SK-N-DZ (cell line): ENCODE measurements at regions not wholly inside any gene's neighbourhood (a gene's known extent, or its start where the extent isn't known, plus 50 kb on each side); places are given as distances from the start of the nearest gene placed in this dataset.

ENCODE experiments used
- DNase-seq: peaks from one replicate; pipeline ENCODE4 v3.0.0-alpha.2; 2015; ENCODE audit warnings: low spot score

GRCh38 chr12:111157486-111157885, 211.4 kb downstream of the PHETA1 start:
- no peak for DNase-seq

GRCh38 chr12:111156304-111156703, 212.6 kb downstream of the PHETA1 start:
- no peak for DNase-seq

- DNase-seq = no peak
These were observed 213.4 kb downstream of the PHETA1 start for GRCh38 chr12:111155521-111155920.

- DNase-seq = no peak
These were observed 213.9 kb downstream of the PHETA1 start for GRCh38 chr12:111155020-111155419.

GRCh38 chr12:111154147-111154834, 214.6 kb downstream of the PHETA1 start:
- peak; percentile 59 for DNase-seq

- DNase-seq = no peak
These were observed 216.3 kb downstream of the PHETA1 start for GRCh38 chr12:111152561-111152960.

- DNase-seq = no peak
These were observed 217.7 kb downstream of the PHETA1 start for GRCh38 chr12:111150921-111151840.

- DNase-seq = no peak
These were observed 218.5 kb downstream of the PHETA1 start for GRCh38 chr12:111150360-111150759.

- DNase-seq = no peak
These were observed 219.6 kb downstream of the PHETA1 start for GRCh38 chr12:111149299-111149698.

GRCh38 chr12:111148005-111148404, 220.9 kb downstream of the PHETA1 start:
- no peak for DNase-seq

- DNase-seq = no peak
These were observed 222.9 kb upstream of the MYL2 start for GRCh38 chr12:111143271-111143670.

GRCh38 chr12:111141205-111141604, 220.8 kb upstream of the MYL2 start:
- DNase-seq = no peak

- DNase-seq = no peak
These were observed 217.6 kb upstream of the MYL2 start for GRCh38 chr12:111138016-111138415.

- no peak for DNase-seq
These were observed 215.0 kb upstream of the MYL2 start for GRCh38 chr12:111135293-111135832.

- DNase-seq = no peak
These were observed 210.0 kb upstream of the MYL2 start for GRCh38 chr12:111130336-111130735.

GRCh38 chr12:111129149-111129767, 208.9 kb upstream of the MYL2 start:
- DNase-seq = no peak

- DNase-seq = no peak
These were observed 206.0 kb upstream of the MYL2 start for GRCh38 chr12:111126331-111126730.

GRCh38 chr12:111124183-111124582, 203.8 kb upstream of the MYL2 start:
- no peak for DNase-seq

GRCh38 chr12:111123390-111123789, 203.0 kb upstream of the MYL2 start:
- DNase-seq = no peak

- no peak for DNase-seq
These were observed 202.1 kb upstream of the MYL2 start for GRCh38 chr12:111122458-111122878.

GRCh38 chr12:111121840-111122239, 201.5 kb upstream of the MYL2 start:
- no peak for DNase-seq

GRCh38 chr12:111120578-111120977, 200.2 kb upstream of the MYL2 start:
- DNase-seq = no peak
